Transverse colon (tissue), 4 donors: ENCODE measurements at regions not wholly inside any gene's neighbourhood (a gene's known extent, or its start where the extent isn't known, plus 50 kb on each side); places are given as distances from the start of the nearest gene placed in this dataset.
"Not testable (repeated sequence)": the region's sequence is repeated elsewhere in the genome, so short reads cannot be mapped to it uniquely, and the experiment has no call there.

Source experiments
- DNase-seq: peaks from one replicate; pipeline ENCODE4 v3.0.0-alpha.2; 2019
- H3K27ac ChIP-seq, 4 donors: fragments of 200-600 bp; sonication (generic); 2 replicates each; pipeline ENCODE4 v1.5.1; 2016 to 2018; ENCODE audit warnings: inconsistent platforms in 4 of 4
- H3K27me3 ChIP-seq: fragments of 200-600 bp; sonication (generic); 2 replicates; pipeline ENCODE4 v1.5.1; 2017; ENCODE audit warnings: inconsistent platforms
- H3K36me3 ChIP-seq, 4 donors: fragments of 200-600 bp; sonication (generic); 2 replicates each; pipeline ENCODE4 v1.5.1; 2017 to 2019; ENCODE audit warnings: inconsistent platforms in 4 of 4
- H3K4me1 ChIP-seq, 4 donors: fragments of 200-600 bp; sonication (generic); 2 replicates each; pipeline ENCODE4 v1.5.1; 2017 to 2020; ENCODE audit warnings: inconsistent platforms in 4 of 4
- H3K4me3 ChIP-seq, 4 donors: fragments of 200-600 bp; sonication (generic); 1 replicate in 1 of 4; 2 replicates in 3 of 4; pipeline versions ENCODE4 v1.5.1 to v1.6.1; 2017 to 2019; ENCODE audit warnings: inconsistent platforms in 4 of 4
- H3K9me3 ChIP-seq, 2 donors: fragments of 200-600 bp; sonication (generic); 2 replicates each; pipeline ENCODE4 v1.5.1; 2017 to 2019; ENCODE audit warnings: inconsistent platforms in 2 of 2
- CTCF ChIP-seq, 5 experiments: fragments of 200-600 bp in 3 of 5; fragments of 450-650 bp in 2 of 5; sonication (generic) in 3 of 5; IDR thresholded peaks; 1 replicate in 2 of 5; 2 replicates in 3 of 5; pipeline ENCODE4 v1.5.1; 2016 to 2017; ENCODE audit warnings: antibody characterized with exemption in 5 of 5, inconsistent platforms in 3 of 5, mild to moderate bottlenecking in 2 of 5, moderate library complexity in 1 of 5
- EP300 ChIP-seq: sonication (generic); formaldehyde crosslinking; IDR thresholded peaks from one replicate; pipeline ENCODE4 v1.6.1; 2017; ENCODE audit warnings: antibody characterized with exemption, low read depth
- POLR2A ChIP-seq: fragments of 450-650 bp; IDR thresholded peaks from one replicate; pipeline ENCODE4 v1.6.1; 2016; ENCODE audit warnings: antibody characterized with exemption, mild to moderate bottlenecking, moderate library complexity
- POLR2AphosphoS5 ChIP-seq, 3 donors: sonication (generic); formaldehyde crosslinking; IDR thresholded peaks; one replicate each; pipeline ENCODE4 v1.6.1; 2016; ENCODE audit warnings: antibody characterized with exemption in 3 of 3
- WGBS, 2 donors: methylation state at CpG; one replicate each; pipeline ENCODE4 v1.1.5; 2018; ENCODE audit warnings: low coverage in 1 of 2; 5-methylcytosine and 5-hydroxymethylcytosine counted together
- in situ Hi-C, 4 donors: fragments of 200-750 bp; cut with MboI; loops; one replicate each; pipeline versions ENCODE4 v1.15.0 to v1.15.1; 2017; ENCODE audit warnings: low sequenced_read_pairs in 3 of 4, low pct_ligation_motif_present in 1 of 4, low pct_unique_long_range_greater_than_20kb in 1 of 4
- intact Hi-C: fragments of 100-400 bp; cut with DNase I; formaldehyde crosslinking; loops from one replicate; pipeline ENCODE4 v1.15.1; 2023; ENCODE audit warnings: low total_unique reads

GRCh38 chr16:76683051-76683450, 405.9 kb downstream of the CNTNAP4 start:
- no peak overlapping the region for H3K4me3 ChIP-seq
- in situ Hi-C loops: no loop called here
- intact Hi-C loops: no loop called here
- H3K36me3 ChIP-seq: no peaks in the 10 kb centered on the region
- 47 to 83% methylated on average over 2 to 4 of the region's 4 CpGs for WGBS, 2 donors
- H3K4me1 ChIP-seq: no peaks in the 10 kb centered on the region
- no peaks in the 10 kb centered on the region for H3K27me3 ChIP-seq
- H3K27ac ChIP-seq: no peak overlapping the region
- DNase-seq: no peak
- TF ChIP-seq POLR2A: no peak
- no peak for TF ChIP-seq CTCF (IDR thresholded peaks at IDR 0.05)
- TF ChIP-seq EP300: no peak
- TF ChIP-seq POLR2AphosphoS5 (IDR thresholded peaks at IDR 0.05): no peak
- no peaks in the 10 kb centered on the region for H3K9me3 ChIP-seq

GRCh38 chr16:76696876-76697275, 419.7 kb downstream of the CNTNAP4 start:
- TF ChIP-seq POLR2AphosphoS5 (IDR thresholded peaks at IDR 0.05): no peak
- no peak for TF ChIP-seq EP300
- TF ChIP-seq CTCF (IDR thresholded peaks at IDR 0.05): no peak
- no peak for TF ChIP-seq POLR2A
- Histone ChIP-seq H3K27ac (no peak overlapping the region), H3K36me3 (no peaks in the 10 kb centered on the region), H3K27me3 (no peaks in the 10 kb centered on the region), H3K4me1 (no peaks in the 10 kb centered on the region), H3K9me3 (no peaks in the 10 kb centered on the region), H3K4me3 (no peak overlapping the region)
- intact Hi-C loops: no loop called here
- WGBS, 2 donors: 53 to 66% methylated on average over 2 of the region's 2 CpGs
- in situ Hi-C loops: no loop called here
- no peak for DNase-seq

- no peak overlapping the region for H3K4me3 ChIP-seq
- H3K27ac ChIP-seq: no peak overlapping the region
- no peaks in the 10 kb centered on the region for H3K36me3 ChIP-seq
- no peak for TF ChIP-seq POLR2A
- TF ChIP-seq EP300: no peak
- TF ChIP-seq CTCF (IDR thresholded peaks at IDR 0.05): no peak
- TF ChIP-seq POLR2AphosphoS5 (IDR thresholded peaks at IDR 0.05): no peak
- intact Hi-C loops (no loop called here), in situ Hi-C loops (no loop called here)
- no peaks in the 10 kb centered on the region for H3K9me3 ChIP-seq
- no peaks in the 10 kb centered on the region for H3K4me1 ChIP-seq
- H3K27me3 ChIP-seq: no peaks in the 10 kb centered on the region
- no peak for DNase-seq
These were observed 428.7 kb downstream of the CNTNAP4 start for GRCh38 chr16:76705892-76706291.

GRCh38 chr16:76713191-76713590, 436.0 kb downstream of the CNTNAP4 start:
- no peaks in the 10 kb centered on the region for H3K36me3 ChIP-seq
- 7 to 13% methylated on average over 1 of the region's 1 CpG for WGBS, 2 donors

GRCh38 chr16:76716251-76716650, 439.1 kb downstream of the CNTNAP4 start:
- H3K36me3 ChIP-seq, H3K27ac ChIP-seq, intact Hi-C loops, H3K9me3 ChIP-seq, DNase-seq, H3K4me1 ChIP-seq, H3K27me3 ChIP-seq, H3K4me3 ChIP-seq, in situ Hi-C loops: not testable (repeated sequence)
- 89 to 90% methylated on average over 2 to 5 of the region's 5 CpGs for WGBS, 2 donors

More at GRCh38 chr16:76713191-76713590, 436.0 kb downstream of the CNTNAP4 start:
- TF ChIP-seq CTCF (IDR thresholded peaks at IDR 0.05): no peak
- TF ChIP-seq POLR2A: no peak
- no peak for TF ChIP-seq EP300
- TF ChIP-seq POLR2AphosphoS5 (IDR thresholded peaks at IDR 0.05): no peak
- H3K27me3 ChIP-seq: no peaks in the 10 kb centered on the region
- no peak overlapping the region for H3K4me3 ChIP-seq
- no peak overlapping the region for H3K27ac ChIP-seq
- H3K4me1 ChIP-seq: no peaks in the 10 kb centered on the region
- no peak for DNase-seq
- intact Hi-C loops: no loop called here
- no peaks in the 10 kb centered on the region for H3K9me3 ChIP-seq
- in situ Hi-C loops: no loop called here
